Liver (tissue), 3 donors: ENCODE measurements at regions not wholly inside any gene's neighbourhood (a gene's known extent, or its start where the extent isn't known, plus 50 kb on each side); places are given as distances from the start of the nearest gene placed in this dataset.

Source experiments
- CTCF ChIP-seq: fragments of 150-350 bp; IDR thresholded peaks from 2 replicates; pipeline ENCODE4 v1.5.1; 2017; ENCODE audit warnings: improper control_type of control experiment, low read depth, low read length; ENCODE audit not compliant: missing input control
- FOXA1 ChIP-seq: IDR thresholded peaks from 2 replicates; pipeline ENCODE4 v1.6.1; 2016; ENCODE audit warnings: antibody characterized with exemption
- GABPA ChIP-seq, 2 donors: IDR thresholded peaks in 1 of 2; conservative IDR thresholded peaks in 1 of 2; 2 replicates each; pipeline ENCODE4 v1.6.1; 2016; ENCODE audit warnings: antibody characterized with exemption in 2 of 2, mild to moderate bottlenecking in 1 of 2, moderate library complexity in 1 of 2
- RAD21 ChIP-seq, 2 donors: IDR thresholded peaks; 2 replicates each; pipeline ENCODE4 v1.6.1; 2016; ENCODE audit warnings: antibody characterized with exemption in 2 of 2, mild to moderate bottlenecking in 2 of 2
- SP1 ChIP-seq: IDR thresholded peaks from 2 replicates; pipeline ENCODE4 v1.6.1; 2018; ENCODE audit warnings: antibody characterized with exemption, mild to moderate bottlenecking
- TAF1 ChIP-seq: conservative IDR thresholded peaks from 2 replicates; pipeline ENCODE4 v1.6.1; 2016; ENCODE audit warnings: antibody characterized with exemption, mild to moderate bottlenecking
- ZBTB33 ChIP-seq: IDR thresholded peaks from 2 replicates; pipeline ENCODE4 v1.6.1; 2016; ENCODE audit warnings: antibody characterized with exemption
- TF ChIP-seq, protein P1 (sequence below): IDR thresholded peaks from 2 replicates; pipeline ENCODE4 v1.6.1; 2016; ENCODE audit warnings: antibody characterized with exemption
- TF ChIP-seq, protein P2 (sequence below): IDR thresholded peaks from 2 replicates; pipeline ENCODE4 v1.6.1; 2016; ENCODE audit warnings: antibody characterized with exemption, mild to moderate bottlenecking
- donor health status: healthy.
- donor health status: healthy.

GRCh38 chr20:61053889-61054288 is 198.2 kb upstream of the CDH4 start:
- TF ChIP-seq CTCF, result no peak
- no peak for TF ChIP-seq FOXA1
- TF ChIP-seq, protein P1, sequence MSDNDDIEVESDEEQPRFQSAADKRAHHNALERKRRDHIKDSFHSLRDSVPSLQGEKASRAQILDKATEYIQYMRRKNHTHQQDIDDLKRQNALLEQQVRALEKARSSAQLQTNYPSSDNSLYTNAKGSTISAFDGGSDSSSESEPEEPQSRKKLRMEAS, result no peak
- TF ChIP-seq GABPA (IDR thresholded peaks at IDR 0.05 in 1 of 2, conservative IDR thresholded peaks at IDR 0.05 in 1 of 2), result no peak
- TF ChIP-seq RAD21 (IDR thresholded peaks at IDR 0.05), result no peak
- TF ChIP-seq SP1, result no peak
- TF ChIP-seq ZBTB33, result no peak
- TF ChIP-seq TAF1, result no peak
- TF ChIP-seq, protein P2, sequence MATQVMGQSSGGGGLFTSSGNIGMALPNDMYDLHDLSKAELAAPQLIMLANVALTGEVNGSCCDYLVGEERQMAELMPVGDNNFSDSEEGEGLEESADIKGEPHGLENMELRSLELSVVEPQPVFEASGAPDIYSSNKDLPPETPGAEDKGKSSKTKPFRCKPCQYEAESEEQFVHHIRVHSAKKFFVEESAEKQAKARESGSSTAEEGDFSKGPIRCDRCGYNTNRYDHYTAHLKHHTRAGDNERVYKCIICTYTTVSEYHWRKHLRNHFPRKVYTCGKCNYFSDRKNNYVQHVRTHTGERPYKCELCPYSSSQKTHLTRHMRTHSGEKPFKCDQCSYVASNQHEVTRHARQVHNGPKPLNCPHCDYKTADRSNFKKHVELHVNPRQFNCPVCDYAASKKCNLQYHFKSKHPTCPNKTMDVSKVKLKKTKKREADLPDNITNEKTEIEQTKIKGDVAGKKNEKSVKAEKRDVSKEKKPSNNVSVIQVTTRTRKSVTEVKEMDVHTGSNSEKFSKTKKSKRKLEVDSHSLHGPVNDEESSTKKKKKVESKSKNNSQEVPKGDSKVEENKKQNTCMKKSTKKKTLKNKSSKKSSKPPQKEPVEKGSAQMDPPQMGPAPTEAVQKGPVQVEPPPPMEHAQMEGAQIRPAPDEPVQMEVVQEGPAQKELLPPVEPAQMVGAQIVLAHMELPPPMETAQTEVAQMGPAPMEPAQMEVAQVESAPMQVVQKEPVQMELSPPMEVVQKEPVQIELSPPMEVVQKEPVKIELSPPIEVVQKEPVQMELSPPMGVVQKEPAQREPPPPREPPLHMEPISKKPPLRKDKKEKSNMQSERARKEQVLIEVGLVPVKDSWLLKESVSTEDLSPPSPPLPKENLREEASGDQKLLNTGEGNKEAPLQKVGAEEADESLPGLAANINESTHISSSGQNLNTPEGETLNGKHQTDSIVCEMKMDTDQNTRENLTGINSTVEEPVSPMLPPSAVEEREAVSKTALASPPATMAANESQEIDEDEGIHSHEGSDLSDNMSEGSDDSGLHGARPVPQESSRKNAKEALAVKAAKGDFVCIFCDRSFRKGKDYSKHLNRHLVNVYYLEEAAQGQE, result no peak
